Loucy (cell line): ENCODE measurements at regions not wholly inside any gene's neighbourhood (a gene's known extent, or its start where the extent isn't known, plus 50 kb on each side); places are given as distances from the start of the nearest gene placed in this dataset.

Source experiments
- H2AFZ ChIP-seq: fragments of 200-600 bp; sonication (generic); 2 replicates; pipeline ENCODE4 v1.6.0; 2016; ENCODE audit warnings: antibody characterized with exemption, mild to moderate bottlenecking, low read length, moderate library complexity
- H3F3A ChIP-seq: fragments of 200-600 bp; 2 replicates; pipeline ENCODE4 v1.6.0; 2016; ENCODE audit warnings: antibody characterized with exemption, low read depth, mild to moderate bottlenecking
- H3K27me3 ChIP-seq: fragments of 200-600 bp; sonication (generic); 2 replicates; pipeline ENCODE4 v1.6.1; 2014; ENCODE audit warnings: low read length, mild to moderate bottlenecking; ENCODE audit not compliant: insufficient read depth, poor library complexity, severe bottlenecking
- H3K36me3 ChIP-seq: fragments of 200-600 bp; sonication (generic); 2 replicates; pipeline ENCODE4 v1.6.1; 2016; ENCODE audit warnings: low read length; ENCODE audit not compliant: insufficient read depth
- H3K4me1 ChIP-seq: fragments of 200-600 bp; sonication (generic); 2 replicates; pipeline ENCODE4 v1.5.1; 2014; ENCODE audit warnings: low read length, mild to moderate bottlenecking; ENCODE audit not compliant: insufficient read depth, poor library complexity, severe bottlenecking
- H3K4me2 ChIP-seq: fragments of 200-600 bp; sonication (generic); 2 replicates; pipeline ENCODE4 v1.6.0; 2014; ENCODE audit warnings: antibody characterized with exemption, low read length, low read depth, mild to moderate bottlenecking; ENCODE audit not compliant: poor library complexity, severe bottlenecking
- H3K4me3 ChIP-seq: fragments of 200-600 bp; sonication (generic); 2 replicates; pipeline ENCODE4 v1.5.1; 2014; ENCODE audit warnings: low read length, mild to moderate bottlenecking, mixed read lengths; ENCODE audit not compliant: poor library complexity, severe bottlenecking
- H3K79me2 ChIP-seq: fragments of 200-600 bp; sonication (generic); 2 replicates; pipeline ENCODE4 v1.6.1; 2014; ENCODE audit warnings: low read length; ENCODE audit not compliant: insufficient read depth
- H3K9ac ChIP-seq: fragments of 200-600 bp; sonication (generic); 2 replicates; pipeline ENCODE4 v1.6.0; 2014; ENCODE audit warnings: mild to moderate bottlenecking, low read depth, low read length, moderate library complexity; ENCODE audit not compliant: poor library complexity, severe bottlenecking
- H3K9me2 ChIP-seq: fragments of 200-600 bp; sonication (generic); replicated peaks from 2 replicates; pipeline ENCODE4 v1.6.1; 2016; ENCODE audit warnings: low read depth, low read length, mixed read lengths
- H3K9me3 ChIP-seq: fragments of 200-600 bp; sonication (generic); 2 replicates; pipeline ENCODE4 v1.6.1; 2014; ENCODE audit warnings: mild to moderate bottlenecking, antibody characterized with exemption, low read length, low read depth; ENCODE audit not compliant: insufficient read depth
- H4K20me1 ChIP-seq: fragments of 200-600 bp; sonication (generic); 2 replicates; pipeline ENCODE4 v1.6.0; 2014; ENCODE audit warnings: antibody characterized with exemption, low read length, mild to moderate bottlenecking; ENCODE audit not compliant: insufficient read depth, poor library complexity, severe bottlenecking
- CTCF ChIP-seq: fragments of 200-600 bp; sonication (generic); conservative IDR thresholded peaks from 2 replicates; pipeline ENCODE4 v1.5.1; 2014; ENCODE audit warnings: mild to moderate bottlenecking, antibody characterized with exemption, low read length
- EZH2phosphoT487 ChIP-seq: fragments of 200-600 bp; IDR thresholded peaks from 2 replicates; pipeline ENCODE4 v1.6.1; 2018; ENCODE audit warnings: antibody characterized with exemption, mild to moderate bottlenecking, moderate library complexity, borderline replicate concordance

DNA sequence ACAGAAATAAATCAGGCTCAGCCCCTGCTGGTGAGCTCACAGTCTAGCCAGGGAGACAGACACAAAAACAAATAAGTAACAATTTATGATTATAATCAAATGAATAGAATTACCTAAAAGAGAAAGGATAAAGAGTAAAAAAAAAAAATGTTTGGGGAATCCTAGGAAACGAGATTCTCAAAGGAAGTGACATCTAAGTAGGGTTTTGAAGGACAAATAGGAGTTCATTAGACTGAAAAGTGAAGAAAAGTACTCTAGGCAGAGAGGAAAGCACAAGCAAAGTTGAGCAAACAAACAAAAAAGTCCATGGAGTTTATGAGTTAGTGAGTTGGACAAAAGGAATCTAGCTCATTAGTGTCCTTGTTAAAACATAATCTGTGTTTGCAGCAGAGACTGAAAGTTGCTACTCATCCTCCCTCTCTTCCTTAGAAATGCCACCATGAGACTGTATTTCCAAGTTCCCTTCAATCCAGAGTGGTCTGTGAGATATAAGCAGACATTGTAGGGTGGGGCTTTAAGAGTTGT is 145.6 kb downstream of the SPATA18 start:
- H3K27me3 ChIP-seq = no peaks in the 10 kb centered on the region
- no peaks in the 10 kb centered on the region for H4K20me1 ChIP-seq
- no peaks in the 10 kb centered on the region for H3K9me2 ChIP-seq
- no peak overlapping the region for H3K4me2 ChIP-seq
- H3K9me3 ChIP-seq = no peaks in the 10 kb centered on the region
- no peak overlapping the region for H3K9ac ChIP-seq
- TF ChIP-seq CTCF (no peak), EZH2phosphoT487 (no peak)
- H3K36me3 ChIP-seq = no peaks in the 10 kb centered on the region
- H3K4me1 ChIP-seq = no peaks in the 10 kb centered on the region
- H2AFZ ChIP-seq = no peak overlapping the region
- H3K79me2 ChIP-seq = no peaks in the 10 kb centered on the region
- H3K4me3 ChIP-seq = no peak overlapping the region
- no peaks in the 10 kb centered on the region for H3F3A ChIP-seq

DNA sequence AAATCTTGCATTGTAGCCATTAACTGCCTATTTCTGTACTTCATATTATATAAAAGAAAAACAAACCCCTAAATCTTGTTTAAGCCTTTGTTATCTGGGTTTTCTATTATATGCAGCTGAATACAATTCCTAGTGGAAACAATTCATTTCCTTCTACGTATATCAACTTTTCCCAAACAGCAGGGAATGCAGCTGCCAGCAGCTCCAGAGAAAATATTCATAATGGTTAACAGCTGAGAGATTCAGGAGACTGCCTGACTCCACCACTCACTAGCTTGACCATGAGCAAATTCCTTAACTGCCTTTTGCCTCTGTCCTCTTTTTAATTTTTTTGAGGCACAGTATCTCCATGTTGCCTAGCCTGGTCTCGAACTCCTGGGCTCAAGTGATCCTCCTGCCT is 146.2 kb downstream of the SPATA18 start:
- no peaks in the 10 kb centered on the region for H4K20me1 ChIP-seq
- no peaks in the 10 kb centered on the region for H3K4me1 ChIP-seq
- no peaks in the 10 kb centered on the region for H3K36me3 ChIP-seq
- no peak overlapping the region for H3K4me2 ChIP-seq
- H3K27me3 ChIP-seq = no peaks in the 10 kb centered on the region
- H3K9me3 ChIP-seq = no peaks in the 10 kb centered on the region
- no peak overlapping the region for H3K4me3 ChIP-seq
- no peaks in the 10 kb centered on the region for H3K9me2 ChIP-seq
- TF ChIP-seq CTCF (no peak), EZH2phosphoT487 (no peak)
- H3K79me2 ChIP-seq = no peaks in the 10 kb centered on the region
- H2AFZ ChIP-seq = no peak overlapping the region
- H3K9ac ChIP-seq = no peak overlapping the region
- H3F3A ChIP-seq = no peaks in the 10 kb centered on the region

- H3F3A ChIP-seq = no peaks in the 10 kb centered on the region
- no peaks in the 10 kb centered on the region for H3K4me1 ChIP-seq
- H2AFZ ChIP-seq = no peak overlapping the region
- no peaks in the 10 kb centered on the region for H3K27me3 ChIP-seq
- H3K9ac ChIP-seq = no peak overlapping the region
- no peaks in the 10 kb centered on the region for H3K36me3 ChIP-seq
- no peak overlapping the region for H3K4me3 ChIP-seq
- no peaks in the 10 kb centered on the region for H3K79me2 ChIP-seq
- H3K9me2 ChIP-seq = no peaks in the 10 kb centered on the region
- no peak overlapping the region for H3K4me2 ChIP-seq
- no peaks in the 10 kb centered on the region for H3K9me3 ChIP-seq
- no peaks in the 10 kb centered on the region for H4K20me1 ChIP-seq
- no peak for TF ChIP-seq EZH2phosphoT487
- TF ChIP-seq CTCF = no peak
Observed at GRCh38 chr4:52198294-52198693, 147.2 kb downstream of the SPATA18 start.
